ENCODE measurements at regions not wholly inside any gene's neighbourhood (a gene's known extent, or its start where the extent isn't known, plus 50 kb on each side); places are given as distances from the start of the nearest gene placed in this dataset.

GRCh38 chr2:56500317-56500716 lies 316.5 kb downstream of the CCDC85A start:
- no peak for TF ChIP-seq ZNF550 (CRISPR knock-in tag; IDR thresholded peaks at IDR 0.05; ENCODE audit: borderline replicate concordance)
- no peak for TF ChIP-seq ZBTB49 (CRISPR knock-in tag; IDR thresholded peaks at IDR 0.05; ENCODE audit: borderline replicate concordance)
- no peak for TF ChIP-seq FIP1L1 (IDR thresholded peaks at IDR 0.05; ENCODE audit: borderline replicate concordance, insufficient read depth, low read depth, low read length)
- TF ChIP-seq SP1 (IDR thresholded peaks at IDR 0.05): no peak
- TF ChIP-seq SP1 (CRISPR knock-in tag; IDR thresholded peaks at IDR 0.05): no peak
- no peak for TF ChIP-seq MXD4 (CRISPR knock-in tag; IDR thresholded peaks at IDR 0.05)
- no peak for TF ChIP-seq SCMH1 (CRISPR knock-in tag; IDR thresholded peaks at IDR 0.05; ENCODE audit: borderline replicate concordance)
